AG09309 (cell line): ENCODE measurements at regions not wholly inside any gene's neighbourhood (a gene's known extent, or its start where the extent isn't known, plus 50 kb on each side); places are given as distances from the start of the nearest gene placed in this dataset.

Source experiments
- DNase-seq: peaks from one replicate; pipeline ENCODE4 v3.0.0-alpha.2; 2010; ENCODE audit warnings: low read depth
- H3K4me3 ChIP-seq: 2 replicates; pipeline ENCODE4 v1.5.1; 2011; ENCODE audit warnings: mild to moderate bottlenecking, low read depth, low read length, moderate library complexity; ENCODE audit not compliant: control insufficient read depth
- CTCF ChIP-seq: IDR thresholded peaks from 2 replicates; pipeline ENCODE4 v1.5.1; 2011; ENCODE audit warnings: mild to moderate bottlenecking, low read depth, low read length, inconsistent platforms; ENCODE audit not compliant: insufficient read depth, control insufficient read depth; ENCODE audit errors: missing control alignments

GRCh38 chr6:90835596-90836212, 248.8 kb upstream of the MAP3K7 start:
- no peak for TF ChIP-seq CTCF
- no peak for DNase-seq
- H3K4me3 ChIP-seq: no peak overlapping the region

GRCh38 chr6:90829311-90829710, 242.4 kb upstream of the MAP3K7 start:
- no peak for DNase-seq
- TF ChIP-seq CTCF: no peak
- no peak overlapping the region for H3K4me3 ChIP-seq

GRCh38 chr6:90820436-90820835, 233.6 kb upstream of the MAP3K7 start:
- no peak for DNase-seq
- no peak overlapping the region for H3K4me3 ChIP-seq
- TF ChIP-seq CTCF: no peak

- H3K4me3 ChIP-seq: no peak overlapping the region
- TF ChIP-seq CTCF: no peak
- DNase-seq: no peak
These were observed 232.6 kb upstream of the MAP3K7 start for GRCh38 chr6:90819483-90819882.

GRCh38 chr6:90818163-90818562, 231.3 kb upstream of the MAP3K7 start:
- no peak overlapping the region for H3K4me3 ChIP-seq
- DNase-seq: no peak
- no peak for TF ChIP-seq CTCF

GRCh38 chr6:90816764-90817163, 229.9 kb upstream of the MAP3K7 start:
- no peak for DNase-seq
- no peak overlapping the region for H3K4me3 ChIP-seq
- no peak for TF ChIP-seq CTCF
